ENCODE measurements at regions not wholly inside any gene's neighbourhood (a gene's known extent, or its start where the extent isn't known, plus 50 kb on each side); places are given as distances from the start of the nearest gene placed in this dataset.

DNA sequence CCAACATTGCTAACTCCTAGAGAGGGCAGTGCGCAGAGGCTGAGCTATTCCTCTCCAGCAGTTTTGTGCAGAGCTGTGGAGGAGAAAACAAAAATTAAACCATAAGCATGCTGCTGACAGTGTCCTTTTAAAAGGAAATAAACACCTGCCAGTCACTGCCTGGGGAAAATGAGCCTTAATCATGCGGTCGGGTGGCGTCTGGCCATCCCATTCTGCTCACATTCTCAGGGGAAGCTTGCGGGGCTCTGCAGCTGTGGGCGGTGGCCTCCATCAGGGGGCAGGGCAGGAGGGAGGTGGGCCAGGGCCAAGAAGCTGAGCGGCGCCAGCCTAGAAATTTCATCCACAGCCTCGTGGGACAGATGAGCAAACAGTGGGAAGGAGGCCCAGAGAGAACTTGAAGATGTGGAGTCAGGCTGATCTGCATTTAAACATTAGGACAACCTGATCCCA, 71.0 kb upstream of the TP53I11 start:
- H3K27ac ChIP-seq: no peak overlapping the region
- no peak for TF ChIP-seq ZFX (IDR thresholded peaks at IDR 0.05; ENCODE audit: borderline replicate concordance)
- TF ChIP-seq, protein P1, sequence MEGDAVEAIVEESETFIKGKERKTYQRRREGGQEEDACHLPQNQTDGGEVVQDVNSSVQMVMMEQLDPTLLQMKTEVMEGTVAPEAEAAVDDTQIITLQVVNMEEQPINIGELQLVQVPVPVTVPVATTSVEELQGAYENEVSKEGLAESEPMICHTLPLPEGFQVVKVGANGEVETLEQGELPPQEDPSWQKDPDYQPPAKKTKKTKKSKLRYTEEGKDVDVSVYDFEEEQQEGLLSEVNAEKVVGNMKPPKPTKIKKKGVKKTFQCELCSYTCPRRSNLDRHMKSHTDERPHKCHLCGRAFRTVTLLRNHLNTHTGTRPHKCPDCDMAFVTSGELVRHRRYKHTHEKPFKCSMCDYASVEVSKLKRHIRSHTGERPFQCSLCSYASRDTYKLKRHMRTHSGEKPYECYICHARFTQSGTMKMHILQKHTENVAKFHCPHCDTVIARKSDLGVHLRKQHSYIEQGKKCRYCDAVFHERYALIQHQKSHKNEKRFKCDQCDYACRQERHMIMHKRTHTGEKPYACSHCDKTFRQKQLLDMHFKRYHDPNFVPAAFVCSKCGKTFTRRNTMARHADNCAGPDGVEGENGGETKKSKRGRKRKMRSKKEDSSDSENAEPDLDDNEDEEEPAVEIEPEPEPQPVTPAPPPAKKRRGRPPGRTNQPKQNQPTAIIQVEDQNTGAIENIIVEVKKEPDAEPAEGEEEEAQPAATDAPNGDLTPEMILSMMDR (IDR thresholded peaks at IDR 0.05): no peak

- H3K27ac ChIP-seq: no peak overlapping the region
Observed at GRCh38 chr11:45022294-45023064, 71.8 kb upstream of the TP53I11 start.

DNA sequence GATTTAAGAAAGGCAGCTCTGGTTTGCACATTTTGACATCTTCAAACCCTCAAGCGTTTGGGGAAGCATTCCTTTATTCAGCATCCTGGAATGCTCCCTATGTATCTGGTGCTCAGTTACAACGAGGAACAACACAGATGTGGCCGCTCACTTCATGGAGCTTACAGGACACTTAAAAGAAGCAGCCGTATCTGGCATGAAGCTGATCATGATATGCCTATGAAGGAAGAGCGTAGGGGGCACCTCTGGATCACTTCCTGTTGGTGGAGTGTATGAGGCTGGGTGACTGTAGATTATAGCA, 72.3 kb upstream of the TP53I11 start:
- TF ChIP-seq, protein P1 (IDR thresholded peaks at IDR 0.05): no peak
- no peak for TF ChIP-seq ZFX (IDR thresholded peaks at IDR 0.05; ENCODE audit: borderline replicate concordance)
- H3K27ac ChIP-seq: no peak overlapping the region

More at GRCh38 chr11:45022294-45023064, 71.8 kb upstream of the TP53I11 start:
- TF ChIP-seq, protein P1 (IDR thresholded peaks at IDR 0.05): no peak
- TF ChIP-seq ZFX (IDR thresholded peaks at IDR 0.05; ENCODE audit: borderline replicate concordance): no peak

DNA sequence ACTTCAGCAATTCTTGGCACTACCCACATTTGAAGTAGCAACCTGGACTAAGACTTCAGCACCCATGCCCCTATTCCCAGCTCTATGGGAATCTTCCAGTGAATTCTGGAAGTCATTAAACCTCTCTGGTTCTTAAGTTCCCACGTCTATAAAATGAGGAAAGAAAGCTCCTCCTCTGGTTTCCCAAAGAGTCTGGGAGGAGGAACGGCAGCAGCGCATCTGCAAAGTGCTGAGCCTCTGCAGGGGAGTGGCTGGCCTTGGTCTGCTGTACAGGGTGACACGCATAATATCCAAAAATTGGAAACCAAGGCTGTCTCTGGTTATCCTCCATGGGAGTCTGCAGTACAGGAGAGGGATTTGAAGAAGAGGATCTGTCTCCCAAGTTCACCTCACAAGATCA, 73.6 kb upstream of the TP53I11 start:
- TF ChIP-seq, protein P1 (IDR thresholded peaks at IDR 0.05): no peak
- TF ChIP-seq ZFX (IDR thresholded peaks at IDR 0.05; ENCODE audit: borderline replicate concordance): no peak
- H3K27ac ChIP-seq: no peak overlapping the region

GRCh38 chr11:45024846-45025588, 74.3 kb upstream of the TP53I11 start:
- no peak overlapping the region for H3K27ac ChIP-seq
- no peak for TF ChIP-seq ZFX (IDR thresholded peaks at IDR 0.05; ENCODE audit: borderline replicate concordance)
- TF ChIP-seq, protein P1 (IDR thresholded peaks at IDR 0.05): no peak

DNA sequence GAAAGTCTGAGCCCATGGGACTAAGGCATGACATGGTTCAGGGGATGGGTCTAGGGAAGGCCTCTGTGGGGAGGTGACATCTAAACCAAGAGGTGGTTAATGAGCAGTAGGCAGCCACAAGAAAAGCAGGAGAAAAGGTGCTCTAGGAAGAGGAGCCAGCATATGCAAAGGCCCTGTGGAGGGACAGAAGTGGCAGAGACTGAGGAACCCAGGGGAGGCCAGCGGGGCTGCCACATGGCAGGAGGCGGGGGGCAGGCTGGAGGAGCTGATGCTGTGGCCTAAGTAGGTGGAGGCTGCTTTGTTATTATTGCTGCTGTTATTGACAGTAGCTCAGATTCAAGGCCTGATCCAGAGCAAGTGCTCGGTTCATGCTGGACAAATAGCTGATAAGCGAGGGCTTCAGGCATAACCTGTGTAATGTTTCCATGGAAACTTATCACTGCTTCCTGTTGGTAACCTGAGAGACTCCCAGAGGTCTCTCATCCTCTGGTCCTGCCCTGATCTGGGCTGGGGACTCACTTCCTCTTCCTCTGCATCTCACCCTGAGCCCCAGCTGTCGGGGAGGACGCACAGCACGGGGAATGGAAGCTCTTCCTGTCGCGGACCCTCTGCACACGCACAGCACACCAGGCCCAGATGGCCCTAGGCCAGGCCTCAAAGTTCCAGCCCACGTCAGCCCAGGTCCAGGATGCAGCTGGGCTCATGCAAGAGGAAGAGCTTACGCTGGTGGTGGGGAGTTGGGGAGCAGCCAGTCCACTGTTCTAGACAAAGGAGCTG, 75.2 kb upstream of the TP53I11 start:
- no peak overlapping the region for H3K27ac ChIP-seq

More for the DNA sequence above, 75.2 kb upstream of the TP53I11 start:
- no peak for TF ChIP-seq ZFX (IDR thresholded peaks at IDR 0.05; ENCODE audit: borderline replicate concordance)
- TF ChIP-seq, protein P1 (IDR thresholded peaks at IDR 0.05): no peak

All from 22Rv1 (cell line).